ENCODE measurements at regions not wholly inside any gene's neighbourhood (a gene's known extent, or its start where the extent isn't known, plus 50 kb on each side); places are given as distances from the start of the nearest gene placed in this dataset.
A peak's percentile ranks its signal among the peaks of the same experiment; 100 is the strongest.

DNA sequence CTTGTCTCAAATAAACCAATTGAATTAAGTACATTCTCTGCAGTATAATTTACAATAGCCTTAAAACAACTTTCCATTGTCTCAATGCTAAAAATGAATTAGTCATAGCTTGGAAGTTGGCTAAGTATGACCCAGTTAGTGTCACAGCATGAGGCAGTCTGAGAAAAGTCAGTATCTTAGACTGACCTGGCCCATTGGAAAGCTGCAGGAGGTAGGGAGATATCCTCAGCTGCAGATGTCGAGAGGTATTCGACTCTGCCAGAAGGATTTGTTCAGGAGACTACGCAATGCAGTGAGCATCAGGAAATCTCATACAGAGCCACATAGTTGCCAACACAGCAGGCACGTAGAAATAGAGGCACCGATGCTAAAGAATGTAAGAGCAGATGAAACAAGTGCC lies 350.9 kb upstream of the NRSN1 start:
- Mint-ChIP-seq H3K9me3 (no peaks in the 10 kb centered on the region), H3K27me3 (ENCODE audit: low read depth) (no peaks in the 10 kb centered on the region), H3K4me1 (peaks cover 4% of the 10 kb centered on the region in 2 experiments), H3K27ac (peak overlapping the region in 1 of 3 experiments; percentile 59; a peak in 2 of 7 replicates), H3K4me3 (no peak overlapping the region), H3K36me3 (ENCODE audit: insufficient read depth in 1 of 3, low read depth in 3 of 3) (no peaks in the 10 kb centered on the region)
- no peaks in the 10 kb centered on the region for H3K4me1 ChIP-seq (ENCODE audit: insufficient read depth, low read length)
- H3K9me3 ChIP-seq (ENCODE audit: control insufficient read depth, low read depth, low read length) = no peaks in the 10 kb centered on the region
- no peaks in the 10 kb centered on the region for H3K27me3 ChIP-seq (ENCODE audit: insufficient read depth, low read length)
- H4K8ac ChIP-seq (replicated peaks; ENCODE audit: insufficient read length, low read depth, low read length) = no peak overlapping the region
- H3K9ac ChIP-seq (ENCODE audit: extremely low read depth, insufficient read length, low read length) = no peak overlapping the region
- H4K20me1 ChIP-seq (ENCODE audit: control insufficient read depth, insufficient read depth, insufficient read length) = no peaks in the 10 kb centered on the region
- DNase-seq = no peak
- H3K79me1 ChIP-seq (ENCODE audit: insufficient read depth, low read depth, low read length, poor library complexity, severe bottlenecking) = no peaks in the 10 kb centered on the region
- no peak overlapping the region for H4K91ac ChIP-seq (ENCODE audit: insufficient read length, low read depth, low read length)
- no peak overlapping the region for H2BK5ac ChIP-seq (ENCODE audit: insufficient read length, low read length)
- no peak overlapping the region for H2BK120ac ChIP-seq (ENCODE audit: low read depth, low read length, poor library complexity, severe bottlenecking)
- no peak overlapping the region for H3K56ac ChIP-seq (ENCODE audit: insufficient read length, low read depth, low read length)
- no peak overlapping the region for H3K14ac ChIP-seq (ENCODE audit: insufficient read depth, low read length)
- no peak overlapping the region for H3T11ph ChIP-seq (ENCODE audit: low read length)
- no CpG with 5 or more reads among the region's 5 CpGs for WGBS (ENCODE audit: extremely low coverage, insufficient read length, low lambda C conversion rate)
- H3K23me2 ChIP-seq (ENCODE audit: insufficient read length, low read depth, low read length, poor library complexity, severe bottlenecking) = no peaks in the 10 kb centered on the region
- no peak overlapping the region for H3K27ac ChIP-seq (ENCODE audit: insufficient read length, low read depth, low read length)
- no peak overlapping the region for H3K4ac ChIP-seq (ENCODE audit: low read depth, low read length)
- no peak overlapping the region for H2AFZ ChIP-seq (ENCODE audit: low read length)
- H2BK12ac ChIP-seq (ENCODE audit: insufficient read length, low read depth, low read length) = no peak overlapping the region
- H3K4me2 ChIP-seq (ENCODE audit: insufficient read depth, insufficient read length, low read length) = no peak overlapping the region
- no peaks in the 10 kb centered on the region for H3K79me2 ChIP-seq (ENCODE audit: insufficient read depth, low read length)
- no peak overlapping the region for H2AK5ac ChIP-seq (ENCODE audit: insufficient read length, low read length)
- TF ChIP-seq CTCF (conservative IDR thresholded peaks at IDR 0.05) = no peak
- H3K18ac ChIP-seq (ENCODE audit: insufficient read length, low read depth, low read length) = no peak overlapping the region
- H2BK15ac ChIP-seq (ENCODE audit: low read depth, low read length) = no peak overlapping the region
- H4K5ac ChIP-seq (ENCODE audit: insufficient read length, low read depth, low read length) = no peak overlapping the region
- no peak overlapping the region for H3K23ac ChIP-seq (ENCODE audit: insufficient read length, low read depth, low read length)
- H2BK20ac ChIP-seq (ENCODE audit: low read depth, low read length, poor library complexity, severe bottlenecking) = no peak overlapping the region
